Heart left ventricle (tissue), 13 donors: ENCODE measurements at regions not wholly inside any gene's neighbourhood (a gene's known extent, or its start where the extent isn't known, plus 50 kb on each side); places are given as distances from the start of the nearest gene placed in this dataset.

Source experiments
- POLR2A ChIP-seq, 2 donors: fragments of 450-650 bp; IDR thresholded peaks; one replicate each; pipeline ENCODE4 v1.6.1; 2017; ENCODE audit warnings: antibody characterized with exemption in 2 of 2, mild to moderate bottlenecking in 2 of 2, moderate library complexity in 2 of 2
- TF ChIP-seq, protein P1 (sequence below), 12 donors: fragments of 200-600 bp; sonication (generic) in 4 of 12; IDR thresholded peaks; one replicate each; pipeline versions ENCODE4 v1.5.0 to v1.8.0; 2018 to 2022; ENCODE audit warnings: antibody characterized with exemption in 12 of 12, mild to moderate bottlenecking in 5 of 12
- donor health status: ischemic (EF 13 %, LVEDD 7.1; RV severe dilation, severe dysfunction).
- donor health status: DM: no; HTN: yes; CAD: no.
- donor health status: DM: no; HTN: no; CAD: no.
- donor health status: ischemic (EF 25% LVEDD 6.9; RV normal size, moderate dysfunction).
- donor health status: ischemic (EF 25% LVEDD 5.7; RV mildly dilated, moderate dysfunction).
- donor health status: ischemic (EF 35%, LVEDD 5.7; RV mildly dilated, moderate dysfunction).
- donor health status: nonischemic (EF 11% LVEDD 7.7; RV severe dilation, severe dysfunction).
- donor health status: DM: yes; HTN: yes; CAD: no.
- donor health status: PGD.
- donor health status: ischemic (EF 29% LVEDD 5.4; RV normal size, mild dysfunction).
- donor health status: nonischemic (EF 23%, LVEDD 6.1; RV moderate dilation, normal function).

DNA sequence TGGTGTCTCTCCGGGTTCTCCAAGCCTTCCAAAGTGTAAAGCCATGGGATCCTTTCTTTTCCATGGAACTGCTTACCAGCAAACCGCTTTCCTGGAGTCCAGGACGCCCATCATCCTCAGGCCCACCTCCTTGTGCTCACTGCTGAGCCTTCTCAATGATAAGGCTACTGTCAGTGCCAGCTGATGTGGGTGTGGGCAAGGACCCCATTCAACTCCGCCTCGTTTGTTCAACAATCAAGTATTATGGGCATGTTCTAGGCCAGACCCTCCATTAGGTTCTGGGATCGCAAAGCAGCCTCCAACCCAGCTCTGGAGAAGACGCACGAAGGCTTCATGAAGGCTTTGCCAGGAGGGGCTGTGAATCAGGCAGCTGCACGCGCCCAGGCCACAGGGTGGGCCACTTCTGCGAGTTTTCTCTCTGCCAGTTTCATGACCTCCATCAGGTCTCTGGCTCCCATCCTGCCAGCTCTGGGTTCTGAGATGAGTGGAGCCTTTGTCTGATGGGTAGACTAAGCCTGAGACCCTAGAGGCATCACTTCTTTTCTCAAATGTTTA is 177.1 kb downstream of the MRPL14 start:
- TF ChIP-seq POLR2A (IDR thresholded peaks at IDR 0.05) = no peak
- TF ChIP-seq, protein P1, sequence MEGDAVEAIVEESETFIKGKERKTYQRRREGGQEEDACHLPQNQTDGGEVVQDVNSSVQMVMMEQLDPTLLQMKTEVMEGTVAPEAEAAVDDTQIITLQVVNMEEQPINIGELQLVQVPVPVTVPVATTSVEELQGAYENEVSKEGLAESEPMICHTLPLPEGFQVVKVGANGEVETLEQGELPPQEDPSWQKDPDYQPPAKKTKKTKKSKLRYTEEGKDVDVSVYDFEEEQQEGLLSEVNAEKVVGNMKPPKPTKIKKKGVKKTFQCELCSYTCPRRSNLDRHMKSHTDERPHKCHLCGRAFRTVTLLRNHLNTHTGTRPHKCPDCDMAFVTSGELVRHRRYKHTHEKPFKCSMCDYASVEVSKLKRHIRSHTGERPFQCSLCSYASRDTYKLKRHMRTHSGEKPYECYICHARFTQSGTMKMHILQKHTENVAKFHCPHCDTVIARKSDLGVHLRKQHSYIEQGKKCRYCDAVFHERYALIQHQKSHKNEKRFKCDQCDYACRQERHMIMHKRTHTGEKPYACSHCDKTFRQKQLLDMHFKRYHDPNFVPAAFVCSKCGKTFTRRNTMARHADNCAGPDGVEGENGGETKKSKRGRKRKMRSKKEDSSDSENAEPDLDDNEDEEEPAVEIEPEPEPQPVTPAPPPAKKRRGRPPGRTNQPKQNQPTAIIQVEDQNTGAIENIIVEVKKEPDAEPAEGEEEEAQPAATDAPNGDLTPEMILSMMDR (IDR thresholded peaks at IDR 0.05) = no peak
